ENCODE measurements at regions not wholly inside any gene's neighbourhood (a gene's known extent, or its start where the extent isn't known, plus 50 kb on each side); places are given as distances from the start of the nearest gene placed in this dataset.

GRCh38 chr18:22544626-22545025 is 126.9 kb upstream of the CTAGE1 start:
- no peak for DNase-seq (ENCODE audit: low spot score)

- DNase-seq (ENCODE audit: low spot score): no peak
These were observed 127.5 kb upstream of the CTAGE1 start for GRCh38 chr18:22545066-22545760.

- no peak for DNase-seq (ENCODE audit: low spot score)
These were observed 129.3 kb upstream of the CTAGE1 start for GRCh38 chr18:22546905-22547570.

GRCh38 chr18:22547807-22548561 is 130.3 kb upstream of the CTAGE1 start:
- DNase-seq (ENCODE audit: low spot score): no peak

GRCh38 chr18:22549260-22549937 is 131.7 kb upstream of the CTAGE1 start:
- no peak for DNase-seq (ENCODE audit: low spot score)

- no peak for DNase-seq (ENCODE audit: low spot score)
These were observed 132.7 kb upstream of the CTAGE1 start for GRCh38 chr18:22550366-22550765.

GRCh38 chr18:22550861-22551260 is 133.1 kb upstream of the CTAGE1 start:
- no peak for DNase-seq (ENCODE audit: low spot score)

GRCh38 chr18:22551536-22552151 is 133.9 kb upstream of the CTAGE1 start:
- DNase-seq (ENCODE audit: low spot score): no peak

- DNase-seq (ENCODE audit: low spot score): no peak
These were observed 134.5 kb upstream of the CTAGE1 start for GRCh38 chr18:22552254-22552653.

- DNase-seq (ENCODE audit: low spot score): no peak
These were observed 135.3 kb upstream of the CTAGE1 start for GRCh38 chr18:22552899-22553460.

- DNase-seq (ENCODE audit: low spot score): no peak
These were observed 138.8 kb upstream of the CTAGE1 start for GRCh38 chr18:22556222-22557167.

- no peak for DNase-seq (ENCODE audit: low spot score)
These were observed 139.6 kb upstream of the CTAGE1 start for GRCh38 chr18:22557168-22557941.

- no peak for DNase-seq (ENCODE audit: low spot score)
These were observed 141.2 kb upstream of the CTAGE1 start for GRCh38 chr18:22558945-22559385.

- DNase-seq (ENCODE audit: low spot score): no peak
These were observed 141.9 kb upstream of the CTAGE1 start for GRCh38 chr18:22559414-22560274.

- DNase-seq (ENCODE audit: low spot score): no peak
These were observed 142.5 kb upstream of the CTAGE1 start for GRCh38 chr18:22560275-22560610.

GRCh38 chr18:22560797-22561196 is 143.1 kb upstream of the CTAGE1 start:
- no peak for DNase-seq (ENCODE audit: low spot score)

GRCh38 chr18:22563164-22563583 is 145.5 kb upstream of the CTAGE1 start:
- no peak for DNase-seq (ENCODE audit: low spot score)

GRCh38 chr18:22564036-22564435 is 146.3 kb upstream of the CTAGE1 start:
- no peak for DNase-seq (ENCODE audit: low spot score)
